IMR-90 (cell line): ENCODE measurements at regions not wholly inside any gene's neighbourhood (a gene's known extent, or its start where the extent isn't known, plus 50 kb on each side); places are given as distances from the start of the nearest gene placed in this dataset.
A peak's percentile ranks its signal among the peaks of the same experiment; 100 is the strongest.

Source experiments
- ATAC-seq: fragments of 200-7000 bp; cut with Tn5 transposase; 2 replicates; pipeline ENCODE4 v1.9.1; 2020; ENCODE audit warnings: low read depth, mild to moderate bottlenecking, moderate library complexity
- BruUV-seq: library from RNA; stranded (reverse); fragments of 400-500 nt; replicated peaks from 2 replicates; lab custom pipeline; 2021; lab: Mats Ljungman, UMichigan
- CTCF ChIA-PET: fragments of 300-600 bp; formaldehyde crosslinking; extraction: SDS; loops from one replicate; lab custom pipeline; 2021; ENCODE audit warnings: antibody characterized with exemption; lab: Yijun Ruan, JAX
- POLR2A ChIA-PET: fragments of 300-600 bp; sonication (Branson Sonifier 250); formaldehyde crosslinking; loops from one replicate; lab custom pipeline; 2022; ENCODE audit warnings: antibody characterized with exemption; ENCODE audit not compliant: unreplicated experiment; lab: Charles Lee
- DNase-seq: peaks from one replicate; pipeline ENCODE4 v3.0.0; 2013
- H2AFZ ChIP-seq: replicated peaks from 2 replicates; pipeline ENCODE3; 2013; ENCODE audit warnings: low read length, mild to moderate bottlenecking; ENCODE audit not compliant: poor library complexity
- H2AK5ac ChIP-seq: 2 replicates; pipeline ENCODE4 v1.6.1; 2013; ENCODE audit warnings: low read depth, low read length, inconsistent platforms
- H2AK9ac ChIP-seq: replicated peaks from 2 replicates; pipeline ENCODE3; 2013; ENCODE audit warnings: mild to moderate bottlenecking, low read depth, low read length, moderate library complexity; ENCODE audit not compliant: poor library complexity
- H2BK120ac ChIP-seq: 2 replicates; pipeline ENCODE4 v1.6.1; 2013; ENCODE audit warnings: low read depth, low read length, inconsistent platforms
- H2BK15ac ChIP-seq: 3 replicates; pipeline ENCODE4 v1.6.1; 2013; ENCODE audit warnings: low read depth, low read length, inconsistent platforms
- H2BK20ac ChIP-seq: 2 replicates; pipeline ENCODE4 v1.6.1; 2013; ENCODE audit warnings: low read depth, mild to moderate bottlenecking, inconsistent platforms, low read length, moderate library complexity
- H2BK5ac ChIP-seq: 2 replicates; pipeline ENCODE4 v1.6.1; 2013; ENCODE audit warnings: mild to moderate bottlenecking, low read depth, low read length, inconsistent platforms; ENCODE audit not compliant: poor library complexity, severe bottlenecking
- H3K14ac ChIP-seq: replicated peaks from 2 replicates; pipeline ENCODE4 v1.6.1; 2013; ENCODE audit warnings: low read depth, low read length, inconsistent platforms
- H3K18ac ChIP-seq: 2 replicates; pipeline ENCODE4 v1.6.1; 2013; ENCODE audit warnings: low read depth, low read length, control low read depth
- H3K23ac ChIP-seq: 2 replicates; pipeline ENCODE4 v1.6.1; 2013; ENCODE audit warnings: low read depth, low read length, inconsistent platforms
- H3K27ac ChIP-seq: 2 replicates; pipeline ENCODE4 v1.5.1; 2013; ENCODE audit warnings: mild to moderate bottlenecking, control low read depth, low read length; ENCODE audit not compliant: insufficient read depth
- H3K27me3 ChIP-seq: 2 replicates; pipeline ENCODE4 v1.6.1; 2013; ENCODE audit warnings: low read length; ENCODE audit not compliant: control insufficient read depth, insufficient read depth
- H3K36me3 ChIP-seq: 2 replicates; pipeline ENCODE4 v1.6.1; 2013; ENCODE audit warnings: low read length, mixed read lengths; ENCODE audit not compliant: control insufficient read depth, insufficient read depth
- H3K4ac ChIP-seq: 2 replicates; pipeline ENCODE4 v1.6.1; 2013; ENCODE audit warnings: low read depth, low read length, inconsistent platforms
- H3K4me1 ChIP-seq: 2 replicates; pipeline ENCODE4 v1.6.1; 2013; ENCODE audit warnings: low read length, mixed read lengths; ENCODE audit not compliant: control insufficient read depth, insufficient read depth
- H3K4me2 ChIP-seq: 2 replicates; pipeline ENCODE4 v1.6.1; 2013; ENCODE audit warnings: low read depth, mild to moderate bottlenecking, control low read depth, low read length, moderate library complexity
- H3K4me3 ChIP-seq: 2 replicates; pipeline ENCODE4 v1.5.1; 2013; ENCODE audit warnings: low read depth, mild to moderate bottlenecking, control low read depth, low read length, moderate library complexity; ENCODE audit not compliant: insufficient read depth
- H3K56ac ChIP-seq: 2 replicates; pipeline ENCODE4 v1.6.1; 2013; ENCODE audit warnings: low read length, inconsistent platforms; ENCODE audit not compliant: insufficient read depth; ENCODE audit errors: extremely low read depth
- H3K79me1 ChIP-seq, 2 experiments: 2 replicates each; pipeline ENCODE4 v1.6.1; 2013; ENCODE audit warnings: low read length in 2 of 2, inconsistent platforms in 1 of 2, low read depth in 1 of 2
- H3K9ac ChIP-seq: 2 replicates; pipeline ENCODE4 v1.6.1; 2013; ENCODE audit warnings: low read depth, low read length, control low read depth
- H3K9me1 ChIP-seq: 2 replicates; pipeline ENCODE4 v1.6.1; 2013; ENCODE audit warnings: low read length, inconsistent platforms; ENCODE audit not compliant: insufficient read depth
- H3K9me3 ChIP-seq: 2 replicates; pipeline ENCODE4 v1.6.1; 2013; ENCODE audit warnings: low read length; ENCODE audit not compliant: control insufficient read depth, insufficient read depth
- H4K20me1 ChIP-seq: 2 replicates; pipeline ENCODE4 v1.6.1; 2013; ENCODE audit warnings: low read length, inconsistent platforms; ENCODE audit not compliant: insufficient read depth
- H4K5ac ChIP-seq: 2 replicates; pipeline ENCODE4 v1.6.1; 2013; ENCODE audit warnings: mild to moderate bottlenecking, low read depth, low read length, control low read depth
- H4K8ac ChIP-seq, 2 experiments: 2 replicates each; pipeline ENCODE4 v1.6.1; 2013; ENCODE audit warnings: low read depth in 2 of 2, low read length in 2 of 2, control low read depth in 1 of 2, inconsistent platforms in 1 of 2
- H4K91ac ChIP-seq: 2 replicates; pipeline ENCODE4 v1.6.1; 2013; ENCODE audit warnings: low read depth, low read length, inconsistent platforms; ENCODE audit not compliant: insufficient read depth
- MAFK ChIP-seq: IDR thresholded peaks from 2 replicates; pipeline ENCODE4 v1.6.1; 2012; ENCODE audit warnings: low read depth, low read length, improper control_type of control experiment
- WGBS, 2 experiments: methylation state at CpG; one replicate each; pipeline versions ENCODE4 v1.1.5 to v1.1.7; 2013; ENCODE audit warnings: missing lambda C conversion rate in 2 of 2; ENCODE audit not compliant: insufficient read length in 1 of 2; ENCODE audit errors: extremely low coverage in 2 of 2; 5-methylcytosine and 5-hydroxymethylcytosine counted together
- dilution Hi-C: fragments of 300-500 bp; cut with HindIII; formaldehyde crosslinking; loops from one replicate; pipeline ENCODE4 v1.14.3; 2018; ENCODE audit warnings: low sequenced_read_pairs; ENCODE audit not compliant: unreplicated experiment
- in situ Hi-C: fragments of 300-500 bp; cut with MboI; formaldehyde crosslinking; loops from 3 replicates; pipeline ENCODE4 v1.14.3; 2019; ENCODE audit warnings: low sequenced_read_pairs, inconsistent platforms, mixed read lengths
- intact Hi-C: fragments of 100-400 bp; cut with micrococcal nuclease; formaldehyde crosslinking; loops from 2 replicates; pipeline ENCODE4 v1.10.0; 2022

DNA sequence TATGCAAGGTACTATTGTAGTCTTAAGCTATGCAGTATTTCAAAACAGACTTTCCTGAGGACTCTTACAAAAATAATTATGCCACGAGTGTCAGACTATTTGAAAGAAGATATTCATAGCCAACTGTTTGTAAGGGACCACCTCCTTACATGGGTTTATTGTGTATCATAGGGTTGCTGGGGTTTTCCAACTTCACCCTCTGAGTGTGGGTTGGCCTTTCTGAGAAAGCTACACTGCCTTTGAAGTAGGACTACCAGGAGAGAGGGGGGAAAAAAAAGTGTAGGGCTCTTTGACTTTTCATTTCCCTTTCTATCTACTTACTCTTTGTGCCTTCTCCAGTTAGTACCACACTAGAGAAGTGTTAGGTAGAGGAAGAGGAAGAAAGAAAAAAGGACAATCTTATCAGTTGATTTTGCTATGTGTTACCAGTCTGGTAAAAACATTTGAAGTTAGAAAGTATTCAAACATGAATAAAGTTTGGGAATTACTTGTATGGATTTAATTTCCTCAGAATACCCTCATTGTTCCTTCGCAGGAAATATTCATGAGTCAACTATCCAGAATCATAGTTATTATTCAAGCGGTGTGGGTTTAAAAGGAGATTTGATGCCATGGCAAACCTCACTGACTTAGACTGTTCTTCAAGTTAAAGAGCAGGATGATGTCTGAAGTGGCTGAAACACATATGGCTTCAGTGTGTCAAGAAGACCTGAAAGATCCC is 329.3 kb upstream of the THBS1 start:
- Histone ChIP-seq H2BK120ac (peak overlapping the region; percentile 93), H3K27ac (0 out of 2 replicates have a peak overlapping the region, but pooled peaks have one; percentile 13), H2AK9ac (peak overlapping the region; percentile 43), H4K5ac (peak overlapping the region; percentile 85), H2BK15ac (peak overlapping the region; percentile 91; the same call in 2 of the 3 replicates), H3K9me3 (no peaks in the 10 kb centered on the region), H3K56ac (peak overlapping the region; percentile 37; the same call in 1 of the 2 replicates), H3K9me1 (peaks cover 8% of the 10 kb centered on the region; the same call in 1 of the 2 replicates), H4K20me1 (no peaks in the 10 kb centered on the region), H3K36me3 (no peaks in the 10 kb centered on the region), H4K8ac (peak overlapping the region in 1 of 2 experiments; percentile 47; a peak in 1 of 4 replicates), H3K4ac (peak overlapping the region; percentile 69), H4K91ac (peak overlapping the region; percentile 61), H3K27me3 (no peaks in the 10 kb centered on the region), H2AFZ (peak overlapping the region; percentile 71), H3K14ac (peak overlapping the region; percentile 84), H2BK20ac (peak overlapping the region; percentile 87), H3K4me2 (peak overlapping the region; percentile 16; the same call in 1 of the 2 replicates), H3K4me1 (peaks cover 14% of the 10 kb centered on the region), H3K18ac (peak overlapping the region; percentile 84), H3K4me3 (no peak overlapping the region), H2AK5ac (peak overlapping the region; percentile 80), H2BK5ac (peak overlapping the region; percentile 72), H3K79me1 (peaks cover 0 to 8% of the 10 kb centered on the region in 2 experiments; a peak in 2 of 4 replicates), H3K23ac (peak overlapping the region; percentile 35), H3K9ac (no peak overlapping the region)
- ChIA-PET POLR2A (no interaction called here), CTCF (no interaction called here)
- in situ Hi-C loops (no loop called here), intact Hi-C loops (no loop called here), dilution Hi-C loops (no loop called here)
- WGBS, 2 experiments = no CpG with 5 or more reads among the region's 3 CpGs
- DNase-seq (peak; percentile 60), ATAC-seq (peak; percentile 60)
- no TSS peak for BruUV-seq
- TF ChIP-seq MAFK = no peak
